GM23338 (cell line): ENCODE measurements at regions not wholly inside any gene's neighbourhood (a gene's known extent, or its start where the extent isn't known, plus 50 kb on each side); places are given as distances from the start of the nearest gene placed in this dataset.

Experiments
- CTCF ChIP-seq, 2 experiments: fragments of 200-600 bp in 1 of 2; sonication (generic) in 1 of 2; conservative IDR thresholded peaks; 2 replicates each; pipeline versions ENCODE4 v1.5.1 to v1.6.1; 2016 to 2017; ENCODE audit warnings: antibody characterized with exemption in 2 of 2, low read depth in 2 of 2, mild to moderate bottlenecking in 2 of 2, moderate library complexity in 1 of 2
- EZH2 ChIP-seq: fragments of 200-600 bp; sonication (generic); IDR thresholded peaks from one replicate; pipeline ENCODE4 v1.8.0; 2017; ENCODE audit warnings: antibody characterized with exemption, mild to moderate bottlenecking, low read depth; ENCODE audit not compliant: unreplicated experiment
- EZH2phosphoT487 ChIP-seq: fragments of 200-600 bp; sonication (generic); IDR thresholded peaks from one replicate; pipeline ENCODE4 v1.8.1; 2018; ENCODE audit warnings: antibody characterized with exemption; ENCODE audit not compliant: unreplicated experiment
- JUNB ChIP-seq: IDR thresholded peaks from one replicate; pipeline ENCODE4 v1.6.1; 2016; ENCODE audit warnings: antibody characterized with exemption; ENCODE audit not compliant: unreplicated experiment
- POLR2AphosphoS5 ChIP-seq: IDR thresholded peaks from 2 replicates; pipeline ENCODE4 v1.6.1; 2016; ENCODE audit warnings: antibody characterized with exemption, low read depth

GRCh38 chr16:11402745-11403533 lies 57.7 kb downstream of the RMI2 start:
- TF ChIP-seq CTCF (conservative IDR thresholded peaks at IDR 0.05; ENCODE audit: low read depth in 2 of 2) (no peak), JUNB (no peak), POLR2AphosphoS5 (no peak), EZH2phosphoT487 (no peak), EZH2 (no peak)
